Esophagus muscularis mucosa (tissue), 4 donors: ENCODE measurements at regions not wholly inside any gene's neighbourhood (a gene's known extent, or its start where the extent isn't known, plus 50 kb on each side); places are given as distances from the start of the nearest gene placed in this dataset.

Experiments
- CTCF ChIP-seq, 3 experiments: fragments of 200-600 bp in 2 of 3; fragments of 450-650 bp in 1 of 3; sonication (generic) in 2 of 3; IDR thresholded peaks; one replicate each; pipeline ENCODE4 v1.5.1; 2017 to 2019; ENCODE audit warnings: antibody characterized with exemption in 3 of 3, mild to moderate bottlenecking in 2 of 3, moderate library complexity in 1 of 3
- EP300 ChIP-seq: sonication (generic); formaldehyde crosslinking; IDR thresholded peaks from one replicate; pipeline ENCODE4 v1.6.1; 2017; ENCODE audit warnings: antibody characterized with exemption
- POLR2A ChIP-seq: fragments of 450-650 bp; IDR thresholded peaks from one replicate; pipeline ENCODE4 v1.6.1; 2017; ENCODE audit warnings: antibody characterized with exemption, moderate library complexity, mild to moderate bottlenecking, low read depth
- POLR2AphosphoS5 ChIP-seq, 2 donors: sonication (generic); formaldehyde crosslinking; IDR thresholded peaks; one replicate each; pipeline ENCODE4 v1.6.1; 2017; ENCODE audit warnings: antibody characterized with exemption in 2 of 2

GRCh38 chr10:15453926-15454325 is 82.8 kb upstream of the FAM171A1 start:
- TF ChIP-seq EP300 (no peak), CTCF (IDR thresholded peaks at IDR 0.05) (no peak), POLR2A (no peak), POLR2AphosphoS5 (IDR thresholded peaks at IDR 0.05) (no peak)
